ENCODE measurements at regions not wholly inside any gene's neighbourhood (a gene's known extent, or its start where the extent isn't known, plus 50 kb on each side); places are given as distances from the start of the nearest gene placed in this dataset.

DNA sequence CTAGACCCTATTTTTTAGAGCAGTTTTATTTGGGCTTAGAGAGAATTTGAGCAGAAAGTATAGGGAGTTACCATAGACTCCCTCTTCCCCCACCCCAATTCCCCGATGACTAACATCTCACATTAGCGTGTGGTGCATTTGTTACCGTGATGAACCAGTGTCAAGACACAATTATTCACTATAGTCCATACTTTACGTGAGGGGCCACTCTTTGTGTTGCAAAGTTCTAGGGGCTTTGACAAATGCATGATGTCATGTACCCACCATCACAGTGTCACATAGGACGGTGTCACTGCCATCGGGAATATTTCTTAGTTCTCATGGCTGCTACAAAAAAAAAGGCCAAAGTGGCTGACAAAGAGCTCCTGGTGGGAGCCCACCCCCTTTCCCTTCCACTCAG lies 119.1 kb downstream of the PHETA1 start:
- TF ChIP-seq SNAI2 (CRISPR knock-in tag; IDR thresholded peaks at IDR 0.05) = no peak
- TF ChIP-seq, protein P1, sequence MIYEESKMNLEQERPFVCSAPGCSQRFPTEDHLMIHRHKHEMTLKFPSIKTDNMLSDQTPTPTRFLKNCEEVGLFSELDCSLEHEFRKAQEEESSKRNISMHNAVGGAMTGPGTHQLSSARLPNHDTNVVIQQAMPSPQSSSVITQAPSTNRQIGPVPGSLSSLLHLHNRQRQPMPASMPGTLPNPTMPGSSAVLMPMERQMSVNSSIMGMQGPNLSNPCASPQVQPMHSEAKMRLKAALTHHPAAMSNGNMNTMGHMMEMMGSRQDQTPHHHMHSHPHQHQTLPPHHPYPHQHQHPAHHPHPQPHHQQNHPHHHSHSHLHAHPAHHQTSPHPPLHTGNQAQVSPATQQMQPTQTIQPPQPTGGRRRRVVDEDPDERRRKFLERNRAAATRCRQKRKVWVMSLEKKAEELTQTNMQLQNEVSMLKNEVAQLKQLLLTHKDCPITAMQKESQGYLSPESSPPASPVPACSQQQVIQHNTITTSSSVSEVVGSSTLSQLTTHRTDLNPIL (CRISPR knock-in tag; IDR thresholded peaks at IDR 0.05; ENCODE audit: low read depth) = no peak
- TF ChIP-seq, protein P2, sequence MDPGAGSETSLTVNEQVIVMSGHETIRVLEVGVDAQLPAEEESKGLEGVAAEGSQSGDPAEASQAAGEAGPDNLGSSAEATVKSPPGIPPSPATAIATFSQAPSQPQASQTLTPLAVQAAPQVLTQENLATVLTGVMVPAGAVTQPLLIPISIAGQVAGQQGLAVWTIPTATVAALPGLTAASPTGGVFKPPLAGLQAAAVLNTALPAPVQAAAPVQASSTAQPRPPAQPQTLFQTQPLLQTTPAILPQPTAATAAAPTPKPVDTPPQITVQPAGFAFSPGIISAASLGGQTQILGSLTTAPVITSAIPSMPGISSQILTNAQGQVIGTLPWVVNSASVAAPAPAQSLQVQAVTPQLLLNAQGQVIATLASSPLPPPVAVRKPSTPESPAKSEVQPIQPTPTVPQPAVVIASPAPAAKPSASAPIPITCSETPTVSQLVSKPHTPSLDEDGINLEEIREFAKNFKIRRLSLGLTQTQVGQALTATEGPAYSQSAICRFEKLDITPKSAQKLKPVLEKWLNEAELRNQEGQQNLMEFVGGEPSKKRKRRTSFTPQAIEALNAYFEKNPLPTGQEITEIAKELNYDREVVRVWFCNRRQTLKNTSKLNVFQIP (CRISPR knock-in tag; IDR thresholded peaks at IDR 0.05; ENCODE audit: borderline replicate concordance, low read depth) = no peak
- no peak for TF ChIP-seq ZNF70 (CRISPR knock-in tag; IDR thresholded peaks at IDR 0.05)
- no peak for TF ChIP-seq RARB (CRISPR knock-in tag; IDR thresholded peaks at IDR 0.05)
- TF ChIP-seq, protein P3, sequence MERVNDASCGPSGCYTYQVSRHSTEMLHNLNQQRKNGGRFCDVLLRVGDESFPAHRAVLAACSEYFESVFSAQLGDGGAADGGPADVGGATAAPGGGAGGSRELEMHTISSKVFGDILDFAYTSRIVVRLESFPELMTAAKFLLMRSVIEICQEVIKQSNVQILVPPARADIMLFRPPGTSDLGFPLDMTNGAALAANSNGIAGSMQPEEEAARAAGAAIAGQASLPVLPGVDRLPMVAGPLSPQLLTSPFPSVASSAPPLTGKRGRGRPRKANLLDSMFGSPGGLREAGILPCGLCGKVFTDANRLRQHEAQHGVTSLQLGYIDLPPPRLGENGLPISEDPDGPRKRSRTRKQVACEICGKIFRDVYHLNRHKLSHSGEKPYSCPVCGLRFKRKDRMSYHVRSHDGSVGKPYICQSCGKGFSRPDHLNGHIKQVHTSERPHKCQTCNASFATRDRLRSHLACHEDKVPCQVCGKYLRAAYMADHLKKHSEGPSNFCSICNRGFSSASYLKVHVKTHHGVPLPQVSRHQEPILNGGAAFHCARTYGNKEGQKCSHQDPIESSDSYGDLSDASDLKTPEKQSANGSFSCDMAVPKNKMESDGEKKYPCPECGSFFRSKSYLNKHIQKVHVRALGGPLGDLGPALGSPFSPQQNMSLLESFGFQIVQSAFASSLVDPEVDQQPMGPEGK (CRISPR knock-in tag; IDR thresholded peaks at IDR 0.05; ENCODE audit: borderline replicate concordance) = no peak
- no peak for TF ChIP-seq ZNF8 (CRISPR knock-in tag; IDR thresholded peaks at IDR 0.05)
- no peak for TF ChIP-seq TOX (CRISPR knock-in tag; IDR thresholded peaks at IDR 0.05; ENCODE audit: borderline replicate concordance)
- no peak for TF ChIP-seq GLIS3 (CRISPR knock-in tag; IDR thresholded peaks at IDR 0.05)
- TF ChIP-seq, protein P4, sequence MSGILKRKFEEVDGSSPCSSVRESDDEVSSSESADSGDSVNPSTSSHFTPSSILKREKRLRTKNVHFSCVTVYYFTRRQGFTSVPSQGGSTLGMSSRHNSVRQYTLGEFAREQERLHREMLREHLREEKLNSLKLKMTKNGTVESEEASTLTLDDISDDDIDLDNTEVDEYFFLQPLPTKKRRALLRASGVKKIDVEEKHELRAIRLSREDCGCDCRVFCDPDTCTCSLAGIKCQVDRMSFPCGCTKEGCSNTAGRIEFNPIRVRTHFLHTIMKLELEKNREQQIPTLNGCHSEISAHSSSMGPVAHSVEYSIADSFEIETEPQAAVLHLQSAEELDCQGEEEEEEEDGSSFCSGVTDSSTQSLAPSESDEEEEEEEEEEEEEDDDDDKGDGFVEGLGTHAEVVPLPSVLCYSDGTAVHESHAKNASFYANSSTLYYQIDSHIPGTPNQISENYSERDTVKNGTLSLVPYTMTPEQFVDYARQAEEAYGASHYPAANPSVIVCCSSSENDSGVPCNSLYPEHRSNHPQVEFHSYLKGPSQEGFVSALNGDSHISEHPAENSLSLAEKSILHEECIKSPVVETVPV (CRISPR knock-in tag; IDR thresholded peaks at IDR 0.05) = no peak
- TF ChIP-seq ARNTL (CRISPR knock-in tag; IDR thresholded peaks at IDR 0.05; ENCODE audit: borderline replicate concordance, low read depth) = no peak
- TF ChIP-seq, protein P5, sequence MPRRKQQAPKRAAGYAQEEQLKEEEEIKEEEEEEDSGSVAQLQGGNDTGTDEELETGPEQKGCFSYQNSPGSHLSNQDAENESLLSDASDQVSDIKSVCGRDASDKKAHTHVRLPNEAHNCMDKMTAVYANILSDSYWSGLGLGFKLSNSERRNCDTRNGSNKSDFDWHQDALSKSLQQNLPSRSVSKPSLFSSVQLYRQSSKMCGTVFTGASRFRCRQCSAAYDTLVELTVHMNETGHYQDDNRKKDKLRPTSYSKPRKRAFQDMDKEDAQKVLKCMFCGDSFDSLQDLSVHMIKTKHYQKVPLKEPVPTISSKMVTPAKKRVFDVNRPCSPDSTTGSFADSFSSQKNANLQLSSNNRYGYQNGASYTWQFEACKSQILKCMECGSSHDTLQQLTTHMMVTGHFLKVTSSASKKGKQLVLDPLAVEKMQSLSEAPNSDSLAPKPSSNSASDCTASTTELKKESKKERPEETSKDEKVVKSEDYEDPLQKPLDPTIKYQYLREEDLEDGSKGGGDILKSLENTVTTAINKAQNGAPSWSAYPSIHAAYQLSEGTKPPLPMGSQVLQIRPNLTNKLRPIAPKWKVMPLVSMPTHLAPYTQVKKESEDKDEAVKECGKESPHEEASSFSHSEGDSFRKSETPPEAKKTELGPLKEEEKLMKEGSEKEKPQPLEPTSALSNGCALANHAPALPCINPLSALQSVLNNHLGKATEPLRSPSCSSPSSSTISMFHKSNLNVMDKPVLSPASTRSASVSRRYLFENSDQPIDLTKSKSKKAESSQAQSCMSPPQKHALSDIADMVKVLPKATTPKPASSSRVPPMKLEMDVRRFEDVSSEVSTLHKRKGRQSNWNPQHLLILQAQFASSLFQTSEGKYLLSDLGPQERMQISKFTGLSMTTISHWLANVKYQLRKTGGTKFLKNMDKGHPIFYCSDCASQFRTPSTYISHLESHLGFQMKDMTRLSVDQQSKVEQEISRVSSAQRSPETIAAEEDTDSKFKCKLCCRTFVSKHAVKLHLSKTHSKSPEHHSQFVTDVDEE (CRISPR knock-in tag; IDR thresholded peaks at IDR 0.05) = no peak
- no peak for TF ChIP-seq ZFP30 (CRISPR knock-in tag; IDR thresholded peaks at IDR 0.05)
- no peak for TF ChIP-seq OSR1 (CRISPR knock-in tag; IDR thresholded peaks at IDR 0.05)
